Neutrophil (primary cell): ENCODE measurements at regions not wholly inside any gene's neighbourhood (a gene's known extent, or its start where the extent isn't known, plus 50 kb on each side); places are given as distances from the start of the nearest gene placed in this dataset.

Experiments used
- H3K27ac ChIP-seq: fragments of 200-600 bp; sonication (generic); 2 replicates; pipeline ENCODE4 v1.5.1; 2016; ENCODE audit warnings: mild to moderate bottlenecking, moderate library complexity
- H3K27me3 ChIP-seq: fragments of 200-600 bp; sonication (generic); 2 replicates; pipeline ENCODE4 v1.6.0; 2016; ENCODE audit warnings: mild to moderate bottlenecking
- H3K36me3 ChIP-seq: fragments of 200-600 bp; sonication (generic); 2 replicates; pipeline ENCODE4 v1.5.1; 2017
- H3K4me1 ChIP-seq, 2 experiments: fragments of 200-600 bp in 1 of 2; sonication (generic) in 1 of 2; 1 replicate in 1 of 2; 2 replicates in 1 of 2; pipeline versions ENCODE4 v1.5.1 to v1.6.1; 2013 to 2016; ENCODE audit warnings: low read depth in 1 of 2, low read length in 1 of 2, mild to moderate bottlenecking in 1 of 2, moderate library complexity in 1 of 2; ENCODE audit not compliant: control insufficient read depth in 1 of 2, insufficient read depth in 1 of 2
- H3K4me3 ChIP-seq, 2 experiments: fragments of 200-600 bp in 1 of 2; sonication (generic) in 1 of 2; 1 replicate in 1 of 2; 2 replicates in 1 of 2; pipeline ENCODE4 v1.5.1; 2013 to 2016; ENCODE audit warnings: low read depth in 1 of 2, low read length in 1 of 2, mild to moderate bottlenecking in 1 of 2, moderate library complexity in 1 of 2
- H3K9me3 ChIP-seq: fragments of 200-600 bp; sonication (generic); 2 replicates; pipeline ENCODE4 v1.5.1; 2016
- TF ChIP-seq, protein P1 (sequence below): fragments of 200-600 bp; sonication (generic); IDR thresholded peaks from 2 replicates; pipeline ENCODE4 v1.5.1; 2016; ENCODE audit warnings: antibody characterized with exemption

DNA sequence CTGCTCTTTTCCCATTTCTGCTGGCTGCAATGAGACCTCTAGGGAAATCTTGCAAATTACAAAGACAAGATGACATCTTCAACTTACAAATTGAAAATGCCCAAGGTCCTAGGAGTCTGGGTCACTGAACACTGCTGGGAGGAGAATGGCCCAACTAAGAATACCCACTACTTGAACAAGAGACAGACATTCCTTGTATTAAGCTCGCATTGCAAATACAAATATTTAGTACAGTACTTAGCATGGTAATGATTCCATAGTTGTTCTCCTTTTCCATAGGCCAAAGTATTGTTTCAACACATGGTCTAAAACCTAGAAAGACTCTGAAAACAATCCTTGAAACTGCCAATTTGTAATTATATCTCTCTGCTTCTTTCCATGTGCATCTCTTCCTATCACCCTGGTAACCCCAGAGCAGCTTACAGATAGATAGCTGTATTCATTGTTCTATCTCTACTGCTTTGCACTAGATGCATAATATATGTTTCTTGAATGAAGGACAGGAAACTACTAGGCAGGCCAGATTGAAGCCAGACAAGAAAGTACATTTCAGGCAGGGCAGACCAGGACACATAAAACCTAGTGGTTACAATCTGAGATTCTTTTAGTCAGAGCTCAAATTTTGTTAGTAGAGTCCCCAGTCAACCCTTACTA, 1545.7 kb upstream of the TENM4 start:
- Histone ChIP-seq H3K27me3 (no peaks in the 10 kb centered on the region), H3K36me3 (no peaks in the 10 kb centered on the region), H3K27ac (no peak overlapping the region), H3K4me3 (no peak overlapping the region), H3K9me3 (no peaks in the 10 kb centered on the region), H3K4me1 (no peaks in the 10 kb centered on the region)
- TF ChIP-seq, protein P1, sequence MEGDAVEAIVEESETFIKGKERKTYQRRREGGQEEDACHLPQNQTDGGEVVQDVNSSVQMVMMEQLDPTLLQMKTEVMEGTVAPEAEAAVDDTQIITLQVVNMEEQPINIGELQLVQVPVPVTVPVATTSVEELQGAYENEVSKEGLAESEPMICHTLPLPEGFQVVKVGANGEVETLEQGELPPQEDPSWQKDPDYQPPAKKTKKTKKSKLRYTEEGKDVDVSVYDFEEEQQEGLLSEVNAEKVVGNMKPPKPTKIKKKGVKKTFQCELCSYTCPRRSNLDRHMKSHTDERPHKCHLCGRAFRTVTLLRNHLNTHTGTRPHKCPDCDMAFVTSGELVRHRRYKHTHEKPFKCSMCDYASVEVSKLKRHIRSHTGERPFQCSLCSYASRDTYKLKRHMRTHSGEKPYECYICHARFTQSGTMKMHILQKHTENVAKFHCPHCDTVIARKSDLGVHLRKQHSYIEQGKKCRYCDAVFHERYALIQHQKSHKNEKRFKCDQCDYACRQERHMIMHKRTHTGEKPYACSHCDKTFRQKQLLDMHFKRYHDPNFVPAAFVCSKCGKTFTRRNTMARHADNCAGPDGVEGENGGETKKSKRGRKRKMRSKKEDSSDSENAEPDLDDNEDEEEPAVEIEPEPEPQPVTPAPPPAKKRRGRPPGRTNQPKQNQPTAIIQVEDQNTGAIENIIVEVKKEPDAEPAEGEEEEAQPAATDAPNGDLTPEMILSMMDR, result no peak

DNA sequence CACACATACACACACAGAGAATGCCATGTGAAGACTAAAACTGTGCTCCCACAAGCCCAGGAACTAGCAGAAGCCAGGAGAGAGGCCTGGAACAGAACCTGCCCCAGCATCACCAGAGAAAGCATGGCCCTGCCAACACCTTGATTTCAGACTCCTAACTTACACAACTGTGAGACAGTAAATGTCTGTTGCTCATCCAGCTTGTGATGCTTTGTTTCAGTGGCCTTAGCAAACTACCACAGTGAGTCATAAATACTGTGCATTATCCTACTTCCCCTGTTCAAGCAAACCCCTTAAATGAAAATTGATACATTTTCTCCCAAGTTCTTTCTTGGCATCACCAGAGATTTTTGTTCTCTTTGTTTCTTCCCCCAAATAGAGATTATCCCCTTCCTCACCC, 1539.4 kb upstream of the TENM4 start:
- H3K4me1 ChIP-seq, result no peaks in the 10 kb centered on the region
- H3K27me3 ChIP-seq, result no peaks in the 10 kb centered on the region
- TF ChIP-seq, protein P1, result no peak
- H3K36me3 ChIP-seq, result no peaks in the 10 kb centered on the region
- H3K27ac ChIP-seq, result no peak overlapping the region
- no peaks in the 10 kb centered on the region for H3K9me3 ChIP-seq
- H3K4me3 ChIP-seq, result no peak overlapping the region

DNA sequence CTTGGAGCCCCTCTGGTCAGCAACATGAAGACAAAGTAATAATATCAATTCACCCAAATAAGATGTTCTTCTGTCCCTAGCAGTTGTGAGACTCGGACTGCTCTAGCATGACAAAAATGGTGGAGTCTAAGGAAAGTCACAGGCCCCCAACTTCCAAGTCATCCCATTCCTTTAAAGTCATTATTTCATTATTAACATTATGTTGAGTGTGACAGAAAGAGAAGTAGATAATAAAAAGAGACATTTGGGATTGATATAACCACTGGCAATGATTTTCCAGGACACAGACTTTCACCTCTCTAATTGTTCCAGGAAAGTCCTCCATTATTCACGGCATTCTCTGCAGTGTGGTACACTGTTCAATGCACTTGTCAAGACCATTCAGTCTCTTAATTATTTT, 1533.0 kb upstream of the TENM4 start:
- no peak overlapping the region for H3K4me3 ChIP-seq
- H3K9me3 ChIP-seq, result no peaks in the 10 kb centered on the region
- H3K36me3 ChIP-seq, result no peaks in the 10 kb centered on the region
- TF ChIP-seq, protein P1, result no peak
- no peaks in the 10 kb centered on the region for H3K4me1 ChIP-seq
- H3K27me3 ChIP-seq, result no peaks in the 10 kb centered on the region
- no peak overlapping the region for H3K27ac ChIP-seq

DNA sequence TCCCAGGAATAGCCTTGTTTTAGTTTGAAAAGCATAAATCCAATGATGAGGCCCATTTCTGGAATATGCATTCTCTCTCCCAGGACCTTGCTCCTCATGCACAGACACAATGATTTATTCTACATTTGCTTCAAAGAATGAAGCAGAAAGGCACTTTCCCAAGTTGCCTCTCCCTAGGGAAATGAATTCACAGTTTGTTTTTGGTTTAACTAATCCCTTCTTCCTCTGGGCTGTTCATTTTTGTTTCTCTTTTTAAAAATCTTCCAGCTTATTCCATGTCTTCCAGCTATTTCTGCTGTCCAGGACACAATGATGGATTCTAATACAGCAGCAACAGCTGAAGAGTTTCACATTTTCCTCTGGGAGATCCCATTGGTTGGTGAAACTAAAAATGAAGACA, 1529.2 kb upstream of the TENM4 start:
- Histone ChIP-seq H3K4me3 (no peak overlapping the region), H3K36me3 (no peaks in the 10 kb centered on the region), H3K27ac (no peak overlapping the region), H3K9me3 (no peaks in the 10 kb centered on the region), H3K27me3 (no peaks in the 10 kb centered on the region), H3K4me1 (no peaks in the 10 kb centered on the region)
- TF ChIP-seq, protein P1, result no peak

DNA sequence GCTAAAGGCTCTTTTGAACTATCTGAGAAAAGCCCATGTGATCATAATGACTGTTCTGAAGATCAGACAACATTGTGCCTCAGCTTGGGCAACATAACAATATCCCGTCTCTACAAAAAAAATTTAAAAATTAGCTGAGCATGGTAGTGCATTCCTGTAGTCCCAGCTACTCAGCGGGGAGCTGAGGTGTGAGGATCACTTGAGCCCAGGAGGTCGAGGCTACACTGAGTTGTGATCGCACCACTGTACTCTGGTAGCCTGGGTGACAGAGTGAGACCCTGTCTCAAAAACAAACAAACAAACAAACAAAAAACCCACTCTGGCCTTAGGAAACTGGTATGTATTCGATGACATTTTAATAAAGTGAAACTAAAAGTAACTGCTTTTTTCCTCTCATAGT, 1526.8 kb upstream of the TENM4 start:
- TF ChIP-seq, protein P1, result no peak
- H3K36me3 ChIP-seq, result no peaks in the 10 kb centered on the region

More for the DNA sequence above, 1526.8 kb upstream of the TENM4 start:
- Histone ChIP-seq H3K9me3 (no peaks in the 10 kb centered on the region), H3K4me1 (no peaks in the 10 kb centered on the region), H3K27ac (no peak overlapping the region), H3K27me3 (no peaks in the 10 kb centered on the region), H3K4me3 (no peak overlapping the region)
